ENCODE measurements at regions not wholly inside any gene's neighbourhood (a gene's known extent, or its start where the extent isn't known, plus 50 kb on each side); places are given as distances from the start of the nearest gene placed in this dataset.

DNA sequence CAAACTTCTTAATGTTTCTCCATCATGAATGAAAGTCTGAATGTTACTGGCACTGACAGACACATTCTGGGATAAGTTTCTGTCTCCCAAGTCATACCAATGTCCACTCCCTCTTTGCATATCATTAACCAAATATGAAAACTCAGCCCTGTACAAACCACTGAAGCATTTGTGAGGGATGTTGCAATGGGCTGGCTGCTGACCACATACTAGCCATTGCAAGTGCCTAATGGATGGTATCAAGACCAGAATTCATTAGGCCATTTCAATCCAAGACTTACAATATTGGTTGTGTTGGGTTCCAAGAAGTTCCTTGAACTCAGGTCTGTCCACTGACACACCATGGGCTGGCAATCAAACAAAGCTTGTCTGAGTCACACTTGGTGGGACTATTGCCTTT, 73.8 kb downstream of the CBLN2 start:
- no peak for DNase-seq (ENCODE audit: low spot score)

DNA sequence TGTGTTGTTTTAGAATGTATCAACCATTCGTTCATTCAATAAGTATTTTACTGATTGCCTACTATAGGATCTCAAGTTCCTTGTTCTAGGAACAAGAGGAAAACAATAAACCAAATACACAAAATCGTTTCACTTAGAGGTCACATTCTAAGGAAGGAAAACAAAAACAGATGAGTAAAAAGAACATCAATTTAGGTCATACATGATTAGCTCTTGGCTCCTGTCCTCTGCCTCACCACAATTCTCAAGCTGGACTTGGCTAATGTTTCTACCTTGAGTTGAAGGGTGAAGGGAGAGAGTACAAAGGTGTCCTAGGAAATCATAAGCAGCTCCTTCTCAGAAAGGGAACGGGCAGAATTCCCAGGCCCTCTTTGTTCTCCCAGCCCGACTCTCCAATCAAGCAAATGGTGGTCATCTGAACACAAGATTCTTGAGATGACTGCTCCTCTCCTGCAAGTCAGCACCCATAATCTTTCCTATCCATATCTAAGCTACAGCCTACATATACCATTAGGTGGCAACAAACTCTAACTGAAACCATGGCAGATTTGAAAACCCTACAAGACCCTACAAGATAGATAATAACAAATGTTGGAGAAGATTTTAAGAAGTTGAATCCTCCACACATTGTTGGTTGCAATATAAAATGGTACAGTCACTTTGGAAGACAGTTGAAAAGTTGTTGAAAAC, 76.0 kb downstream of the CBLN2 start:
- no peak for DNase-seq (ENCODE audit: low spot score)

GRCh38 chr18:72460210-72460680, 83.9 kb downstream of the CBLN2 start:
- DNase-seq (ENCODE audit: low spot score) = no peak

DNA sequence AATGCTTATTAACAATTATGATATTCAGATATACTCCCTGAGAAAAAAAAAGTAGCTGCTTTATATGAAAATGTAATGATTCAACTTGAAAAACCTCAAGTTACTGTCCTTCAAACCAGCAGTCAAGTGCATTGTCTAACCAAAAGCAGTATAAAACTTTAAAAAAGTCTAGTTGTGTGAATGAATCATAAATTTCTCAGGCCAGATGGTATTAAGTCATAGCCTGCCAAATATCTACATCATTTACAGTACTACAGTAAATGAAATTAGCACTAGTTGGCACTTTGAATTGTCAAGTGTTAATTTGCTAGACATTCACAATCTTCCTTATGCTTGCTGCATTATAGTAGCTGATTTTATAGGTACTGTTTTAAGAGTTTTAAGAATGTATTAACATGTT, 85.9 kb downstream of the CBLN2 start:
- DNase-seq (ENCODE audit: low spot score) = no peak

- no peak for DNase-seq (ENCODE audit: low spot score)
These were observed 87.3 kb downstream of the CBLN2 start for GRCh38 chr18:72456802-72457201.

DNA sequence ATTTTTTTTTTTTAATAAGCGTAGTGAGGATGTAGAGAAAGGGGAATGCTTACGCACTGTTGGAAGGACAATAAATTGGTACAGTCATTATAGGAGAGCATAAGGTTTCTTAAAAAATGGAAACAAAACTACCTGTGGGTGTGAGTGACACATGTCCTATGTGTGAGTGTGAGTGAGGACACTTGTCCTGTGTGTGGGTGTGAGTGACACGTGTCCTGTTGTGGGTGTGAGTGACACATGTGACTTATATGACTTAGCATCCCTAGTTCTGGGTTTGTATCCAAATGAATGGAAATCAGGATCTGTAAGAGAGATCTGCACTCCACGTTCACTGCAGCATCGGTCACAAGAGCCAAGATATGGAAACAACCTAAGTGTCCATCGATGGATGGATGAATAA, 91.8 kb downstream of the CBLN2 start:
- DNase-seq (ENCODE audit: low spot score) = no peak

- DNase-seq (ENCODE audit: low spot score) = no peak
These were observed 99.4 kb downstream of the CBLN2 start for GRCh38 chr18:72444798-72445155.

DNA sequence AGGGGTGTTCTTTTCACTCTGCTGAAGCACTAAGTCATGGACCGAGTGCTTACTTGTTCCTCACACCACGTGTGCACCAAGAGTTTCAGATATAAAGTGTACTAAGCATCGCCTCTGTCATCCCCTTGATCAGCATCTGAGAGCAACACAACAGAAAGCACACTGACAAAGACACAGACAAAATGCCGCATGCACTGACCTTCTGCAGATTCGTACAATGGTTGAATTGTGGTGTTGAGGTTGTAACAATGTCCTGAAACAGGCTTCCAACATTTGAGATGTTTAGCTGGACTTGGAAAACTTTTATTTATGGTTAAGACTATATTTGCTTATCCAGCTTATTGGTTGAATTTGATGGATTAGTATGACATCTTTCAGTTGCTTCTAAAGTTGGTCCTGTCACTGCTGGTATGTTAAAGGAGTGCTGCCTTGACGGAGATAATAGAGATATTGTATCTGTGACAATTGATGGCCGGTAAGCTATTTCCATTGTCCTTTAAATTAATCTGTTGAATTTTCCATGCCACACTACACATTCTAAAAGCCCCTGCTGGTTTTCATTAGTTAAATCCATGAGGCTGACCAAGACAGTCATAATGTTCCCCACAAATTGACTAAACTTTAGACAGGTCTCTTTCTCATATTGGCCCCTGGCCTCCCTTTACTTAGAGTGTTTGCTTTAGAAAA, 99.9 kb downstream of the CBLN2 start:
- DNase-seq (ENCODE audit: low spot score) = no peak

- no peak for DNase-seq (ENCODE audit: low spot score)
These were observed 107.7 kb downstream of the CBLN2 start for GRCh38 chr18:72436401-72436800.

GRCh38 chr18:72433756-72434155, 110.4 kb downstream of the CBLN2 start:
- DNase-seq (ENCODE audit: low spot score) = no peak

- no peak for DNase-seq (ENCODE audit: low spot score)
These were observed 116.4 kb downstream of the CBLN2 start for GRCh38 chr18:72427721-72428120.

- no peak for DNase-seq (ENCODE audit: low spot score)
These were observed 124.2 kb downstream of the CBLN2 start for GRCh38 chr18:72419914-72420313.

DNA sequence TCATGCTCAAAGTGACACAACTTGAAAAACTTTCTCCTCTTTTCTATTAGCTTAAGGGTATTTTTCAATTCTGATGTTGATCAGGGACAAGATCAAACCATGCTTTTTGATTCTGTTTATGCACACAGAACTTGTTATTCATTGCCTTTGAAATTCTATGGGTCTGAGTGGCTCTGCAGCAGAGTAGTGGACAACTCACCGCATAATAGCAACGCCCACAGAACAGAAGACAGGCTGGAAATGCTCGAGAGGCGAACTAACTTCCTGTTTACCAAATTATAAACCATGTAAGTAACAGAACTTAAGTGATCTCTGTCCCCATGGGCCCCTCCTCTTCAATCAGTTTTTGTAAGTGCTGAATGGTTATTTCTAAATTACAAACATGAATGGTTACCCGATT, 131.2 kb downstream of the CBLN2 start:
- DNase-seq (ENCODE audit: low spot score) = no peak

- no peak for DNase-seq (ENCODE audit: low spot score)
These were observed 132.9 kb downstream of the CBLN2 start for GRCh38 chr18:72411261-72411660.

GRCh38 chr18:72410399-72410798, 133.7 kb downstream of the CBLN2 start:
- DNase-seq (ENCODE audit: low spot score) = no peak

- DNase-seq (ENCODE audit: low spot score) = no peak
These were observed 134.2 kb downstream of the CBLN2 start for GRCh38 chr18:72409903-72410302.

DNA sequence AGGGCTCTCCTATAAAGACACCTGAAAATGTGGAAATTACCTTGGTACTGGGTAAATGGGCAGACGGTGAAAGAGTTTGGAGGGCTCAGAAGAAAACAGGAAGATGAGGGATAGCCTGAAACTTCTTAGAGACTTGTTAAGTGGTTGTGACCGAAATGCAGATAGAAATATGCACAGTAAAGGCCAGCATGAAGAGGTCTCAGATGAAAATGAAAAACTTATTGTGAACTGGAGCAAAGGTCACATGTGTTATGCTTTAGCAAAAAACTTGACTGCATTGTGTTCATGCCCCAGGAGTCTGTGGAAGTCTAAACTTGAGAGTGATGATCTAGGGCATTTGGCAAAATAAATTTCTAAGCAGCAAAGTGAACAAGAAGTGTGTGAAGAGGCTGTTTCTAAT, 137.1 kb downstream of the CBLN2 start:
- no peak for DNase-seq (ENCODE audit: low spot score)

DNA sequence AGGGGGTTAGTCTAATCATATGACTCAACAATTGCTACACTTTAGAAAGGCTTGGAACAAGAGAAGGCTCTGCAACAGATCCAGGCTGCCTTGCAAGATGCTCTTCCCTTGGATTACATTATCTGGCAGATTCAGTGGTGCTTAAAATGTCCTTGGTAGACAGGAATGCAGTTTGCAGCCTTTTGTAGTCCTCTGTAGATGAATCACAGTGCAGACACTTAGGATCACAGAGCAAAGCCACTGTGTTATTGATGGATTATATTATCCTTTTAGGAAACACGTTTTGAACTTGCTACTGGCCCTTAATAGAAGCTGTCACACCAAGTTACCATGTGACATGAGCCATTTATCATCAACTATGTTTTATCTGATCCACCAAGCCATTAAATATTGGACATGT, 152.2 kb downstream of the CBLN2 start:
- DNase-seq (ENCODE audit: low spot score) = no peak

GRCh38 chr18:72391427-72391826, 152.7 kb downstream of the CBLN2 start:
- no peak for DNase-seq (ENCODE audit: low spot score)

DNA sequence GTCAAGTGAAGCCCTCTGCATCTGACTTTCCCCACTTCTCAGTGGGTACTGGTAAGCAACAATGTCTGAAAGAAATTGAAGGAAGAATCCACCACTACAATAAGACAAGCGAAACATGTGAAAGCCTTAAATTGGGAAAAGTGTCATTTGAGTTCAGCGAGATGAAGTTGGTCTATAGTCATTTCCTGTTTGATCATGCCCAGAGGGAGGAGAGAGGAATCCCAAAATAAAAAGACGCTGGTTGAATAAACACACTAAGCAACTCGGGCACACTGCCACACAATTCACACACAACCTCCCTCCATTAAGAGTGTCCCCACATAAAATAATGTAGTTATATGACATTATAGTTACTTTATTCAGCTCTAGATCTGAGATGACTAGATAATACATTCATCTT, 166.1 kb downstream of the CBLN2 start:
- no peak for DNase-seq (ENCODE audit: low spot score)

DNA sequence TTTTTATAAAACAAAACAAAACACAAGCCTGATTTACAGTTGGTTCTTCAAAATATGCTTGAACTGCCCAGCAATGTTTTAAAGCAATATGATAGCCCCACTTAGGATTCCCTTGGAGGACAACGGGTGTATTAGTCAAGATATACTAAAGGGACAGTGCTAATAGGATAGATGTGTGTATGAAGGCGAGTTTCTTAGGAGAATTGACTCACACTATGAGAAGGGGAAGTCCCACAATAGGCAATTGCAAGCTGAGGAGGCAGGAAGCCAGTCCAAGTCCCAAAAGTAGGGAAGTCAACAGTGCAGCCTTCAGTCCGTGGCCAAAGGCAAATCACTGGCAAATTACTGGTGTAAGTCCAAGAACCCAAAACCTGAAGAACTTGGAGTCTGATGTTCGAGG, 167.9 kb downstream of the CBLN2 start:
- no peak for DNase-seq (ENCODE audit: low spot score)

DNA sequence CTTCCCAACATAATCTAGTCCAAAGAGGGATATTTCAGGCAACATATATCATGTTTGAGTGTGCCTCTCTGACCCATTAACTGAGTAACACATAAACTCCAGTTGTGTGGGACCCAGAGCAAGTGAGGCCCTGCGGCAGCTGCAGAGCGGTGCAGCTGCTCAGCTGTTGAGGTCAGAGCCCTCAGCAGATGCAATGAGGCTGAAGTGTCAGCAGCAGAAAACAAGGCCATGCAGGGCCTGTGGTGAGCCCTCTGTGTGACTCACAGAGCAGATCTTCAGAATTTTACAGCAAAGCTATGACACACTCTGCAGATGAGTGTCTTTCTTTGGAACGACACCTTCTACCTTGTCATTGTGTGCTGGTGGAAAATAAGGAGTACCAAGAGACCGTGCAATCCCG, 168.5 kb downstream of the CBLN2 start:
- no peak for DNase-seq (ENCODE audit: low spot score)

- no peak for DNase-seq (ENCODE audit: low spot score)
These were observed 172.1 kb downstream of the CBLN2 start for GRCh38 chr18:72372076-72372475.

DNA sequence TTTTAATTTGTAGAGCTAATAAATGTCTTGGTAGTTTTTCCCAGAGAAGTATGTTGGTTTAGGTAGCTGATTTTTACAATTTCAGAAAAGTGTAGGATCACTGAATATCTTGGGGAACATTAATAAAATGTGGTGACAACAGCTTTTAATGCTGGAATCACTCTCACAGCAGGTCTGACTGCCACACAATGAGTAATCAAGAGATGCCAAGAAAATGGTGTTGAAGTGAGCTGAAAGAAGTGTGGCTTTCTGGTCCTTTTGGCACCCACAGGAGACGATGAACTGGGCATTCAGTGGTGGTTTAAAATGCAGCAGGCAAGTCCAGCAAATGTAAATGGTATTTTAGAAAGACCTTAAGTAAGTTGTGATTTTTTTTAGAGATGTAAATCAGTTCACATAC, 175.8 kb downstream of the CBLN2 start:
- no peak for DNase-seq (ENCODE audit: low spot score)

Measured in CD4-positive, alpha-beta T cell treated with Interleukin-2 at 100 ng/mL for 4 hours (primary cell).